SU-DHL-6 (cell line): ENCODE measurements at regions not wholly inside any gene's neighbourhood (a gene's known extent, or its start where the extent isn't known, plus 50 kb on each side); places are given as distances from the start of the nearest gene placed in this dataset.

Experiments used
- CTCF ChIP-seq: fragments of 200-600 bp; sonication (generic); IDR thresholded peaks from one replicate; pipeline ENCODE4 v1.5.1; 2017; ENCODE audit warnings: antibody characterized with exemption, mild to moderate bottlenecking, low read length, moderate library complexity; ENCODE audit not compliant: insufficient read depth, poor library complexity, severe bottlenecking
- EZH2phosphoT487 ChIP-seq: fragments of 200-600 bp; sonication (generic), shearing (Covaris generic); conservative IDR thresholded peaks from 2 replicates; pipeline ENCODE4 v1.6.1; 2018; ENCODE audit warnings: mild to moderate bottlenecking, antibody characterized with exemption, low read length, moderate library complexity, mixed read lengths

GRCh38 chr6:66277400-66277799 lies 570.4 kb upstream of the EYS start:
- TF ChIP-seq EZH2phosphoT487 = no peak
- no peak for TF ChIP-seq CTCF
